ENCODE measurements at regions not wholly inside any gene's neighbourhood (a gene's known extent, or its start where the extent isn't known, plus 50 kb on each side); places are given as distances from the start of the nearest gene placed in this dataset.

DNA sequence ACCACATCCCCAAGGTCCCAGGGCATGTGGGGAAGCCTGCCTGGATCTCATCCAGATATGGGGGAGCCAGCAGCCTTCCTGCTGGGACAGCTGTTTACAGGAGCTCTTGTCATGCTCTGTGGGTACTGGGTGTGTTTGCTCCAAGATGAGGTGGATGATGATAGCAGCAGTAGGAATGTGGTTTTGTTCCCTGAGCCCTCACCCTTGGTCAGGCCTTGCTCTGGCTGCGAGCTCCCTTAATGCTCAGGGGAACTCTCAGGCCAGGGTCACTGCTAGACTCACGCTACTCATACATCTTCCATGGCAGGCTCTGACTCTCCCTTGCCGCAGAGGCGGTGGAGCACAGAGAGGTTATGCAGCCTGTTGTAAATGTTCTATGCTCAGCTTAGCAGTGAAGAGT is 990.3 kb downstream of the AACS start:
- Histone ChIP-seq H3K27me3 (ENCODE audit: control insufficient read depth, insufficient read depth, low read length) (no peaks in the 10 kb centered on the region), H3K4me3 (ENCODE audit: low read depth, low read length) (no peak overlapping the region), H3K36me3 (ENCODE audit: control insufficient read depth, insufficient read depth, low read length) (no peaks in the 10 kb centered on the region)
- TF ChIP-seq, protein P1, sequence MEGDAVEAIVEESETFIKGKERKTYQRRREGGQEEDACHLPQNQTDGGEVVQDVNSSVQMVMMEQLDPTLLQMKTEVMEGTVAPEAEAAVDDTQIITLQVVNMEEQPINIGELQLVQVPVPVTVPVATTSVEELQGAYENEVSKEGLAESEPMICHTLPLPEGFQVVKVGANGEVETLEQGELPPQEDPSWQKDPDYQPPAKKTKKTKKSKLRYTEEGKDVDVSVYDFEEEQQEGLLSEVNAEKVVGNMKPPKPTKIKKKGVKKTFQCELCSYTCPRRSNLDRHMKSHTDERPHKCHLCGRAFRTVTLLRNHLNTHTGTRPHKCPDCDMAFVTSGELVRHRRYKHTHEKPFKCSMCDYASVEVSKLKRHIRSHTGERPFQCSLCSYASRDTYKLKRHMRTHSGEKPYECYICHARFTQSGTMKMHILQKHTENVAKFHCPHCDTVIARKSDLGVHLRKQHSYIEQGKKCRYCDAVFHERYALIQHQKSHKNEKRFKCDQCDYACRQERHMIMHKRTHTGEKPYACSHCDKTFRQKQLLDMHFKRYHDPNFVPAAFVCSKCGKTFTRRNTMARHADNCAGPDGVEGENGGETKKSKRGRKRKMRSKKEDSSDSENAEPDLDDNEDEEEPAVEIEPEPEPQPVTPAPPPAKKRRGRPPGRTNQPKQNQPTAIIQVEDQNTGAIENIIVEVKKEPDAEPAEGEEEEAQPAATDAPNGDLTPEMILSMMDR (IDR thresholded peaks at IDR 0.05; ENCODE audit: insufficient read depth, low read length, poor library complexity, severe bottlenecking), result no peak
- DNase-seq (ENCODE audit: low read depth), result no peak

DNA sequence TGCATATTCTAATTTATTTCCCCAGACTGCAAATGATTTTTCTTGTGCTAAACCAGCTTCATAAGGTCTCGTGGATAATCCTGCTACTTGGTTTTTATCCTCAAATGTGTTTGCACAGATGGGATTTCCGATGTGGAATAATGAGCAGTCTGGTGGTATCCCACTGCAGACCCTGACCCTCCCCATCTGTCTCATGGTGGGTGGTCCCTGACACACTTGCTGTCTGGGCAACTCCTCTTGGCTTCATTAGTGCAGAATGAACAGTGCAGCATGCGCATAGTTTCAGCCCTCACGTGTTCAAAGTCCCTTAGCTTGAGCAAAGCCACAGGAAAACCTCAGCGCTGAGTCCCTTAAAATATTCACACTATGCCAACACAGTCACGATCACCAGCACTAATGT is 996.5 kb downstream of the AACS start:
- H3K27me3 ChIP-seq (ENCODE audit: control insufficient read depth, insufficient read depth, low read length), result no peaks in the 10 kb centered on the region
- TF ChIP-seq, protein P1 (IDR thresholded peaks at IDR 0.05; ENCODE audit: insufficient read depth, low read length, poor library complexity, severe bottlenecking), result no peak
- no peak overlapping the region for H3K4me3 ChIP-seq (ENCODE audit: low read depth, low read length)
- DNase-seq (ENCODE audit: low read depth), result no peak
- H3K36me3 ChIP-seq (ENCODE audit: control insufficient read depth, insufficient read depth, low read length), result no peaks in the 10 kb centered on the region

DNA sequence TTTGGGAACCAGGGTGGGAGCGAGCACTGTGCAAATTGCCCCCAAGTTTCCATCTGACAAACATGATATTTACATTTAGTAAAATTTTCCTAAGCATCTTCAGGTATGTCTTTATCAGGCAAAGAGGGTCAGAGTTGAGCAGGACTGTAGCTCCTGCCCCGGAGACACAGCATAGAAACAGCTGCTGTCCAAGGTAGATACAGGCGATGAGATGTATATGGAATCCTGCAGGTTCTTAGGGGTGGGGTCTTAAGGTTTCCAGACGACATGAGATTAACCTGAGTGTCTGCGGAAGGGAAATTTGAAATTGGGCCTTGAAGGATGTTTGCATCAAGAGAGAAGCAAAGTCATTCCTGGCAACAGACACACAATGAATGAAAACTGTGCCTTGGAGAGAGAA is 998.8 kb downstream of the AACS start:
- Histone ChIP-seq H3K4me3 (ENCODE audit: low read depth, low read length) (no peak overlapping the region), H3K27me3 (ENCODE audit: control insufficient read depth, insufficient read depth, low read length) (no peaks in the 10 kb centered on the region), H3K36me3 (ENCODE audit: control insufficient read depth, insufficient read depth, low read length) (no peaks in the 10 kb centered on the region)
- TF ChIP-seq, protein P1 (IDR thresholded peaks at IDR 0.05; ENCODE audit: insufficient read depth, low read length, poor library complexity, severe bottlenecking), result no peak
- no peak for DNase-seq (ENCODE audit: low read depth)

DNA sequence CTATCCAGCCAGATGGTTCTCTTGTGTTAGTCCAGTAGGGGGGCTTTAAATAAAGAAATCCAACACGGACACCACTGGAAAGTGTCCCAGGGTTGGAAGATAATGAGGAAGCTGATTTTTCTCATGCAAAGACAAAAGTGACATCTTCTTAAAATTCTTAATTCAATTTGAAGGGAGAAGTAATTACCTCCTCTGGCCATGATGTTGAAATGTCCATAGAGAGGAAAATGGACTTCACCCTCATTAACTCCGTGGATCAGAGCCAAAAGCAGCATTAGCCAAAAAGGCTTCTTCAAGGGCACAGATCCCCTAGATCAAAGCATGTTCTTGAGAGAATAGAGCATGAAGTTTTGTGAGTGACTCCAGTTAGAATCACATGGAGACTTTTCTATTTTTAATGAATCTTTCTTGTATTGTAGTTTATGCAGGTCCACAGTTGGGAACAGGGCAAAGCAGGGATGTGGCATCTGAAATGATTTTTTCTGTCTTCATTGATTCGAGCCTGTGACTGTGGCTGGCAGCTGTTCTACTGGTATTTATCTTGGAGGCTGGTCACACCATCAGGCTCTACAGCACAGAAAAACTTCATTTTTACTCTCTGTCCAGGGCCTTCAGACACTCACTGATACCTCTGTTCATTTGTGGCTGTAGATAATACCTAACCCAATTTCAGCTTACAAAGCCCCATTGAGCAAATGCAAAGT is 1002.5 kb downstream of the AACS start:
- TF ChIP-seq, protein P1 (IDR thresholded peaks at IDR 0.05; ENCODE audit: insufficient read depth, low read length, poor library complexity, severe bottlenecking), result no peak
- H3K36me3 ChIP-seq (ENCODE audit: control insufficient read depth, insufficient read depth, low read length), result no peaks in the 10 kb centered on the region
- no peak overlapping the region for H3K4me3 ChIP-seq (ENCODE audit: low read depth, low read length)
- H3K27me3 ChIP-seq (ENCODE audit: control insufficient read depth, insufficient read depth, low read length), result no peaks in the 10 kb centered on the region
- no peak for DNase-seq (ENCODE audit: low read depth)

DNA sequence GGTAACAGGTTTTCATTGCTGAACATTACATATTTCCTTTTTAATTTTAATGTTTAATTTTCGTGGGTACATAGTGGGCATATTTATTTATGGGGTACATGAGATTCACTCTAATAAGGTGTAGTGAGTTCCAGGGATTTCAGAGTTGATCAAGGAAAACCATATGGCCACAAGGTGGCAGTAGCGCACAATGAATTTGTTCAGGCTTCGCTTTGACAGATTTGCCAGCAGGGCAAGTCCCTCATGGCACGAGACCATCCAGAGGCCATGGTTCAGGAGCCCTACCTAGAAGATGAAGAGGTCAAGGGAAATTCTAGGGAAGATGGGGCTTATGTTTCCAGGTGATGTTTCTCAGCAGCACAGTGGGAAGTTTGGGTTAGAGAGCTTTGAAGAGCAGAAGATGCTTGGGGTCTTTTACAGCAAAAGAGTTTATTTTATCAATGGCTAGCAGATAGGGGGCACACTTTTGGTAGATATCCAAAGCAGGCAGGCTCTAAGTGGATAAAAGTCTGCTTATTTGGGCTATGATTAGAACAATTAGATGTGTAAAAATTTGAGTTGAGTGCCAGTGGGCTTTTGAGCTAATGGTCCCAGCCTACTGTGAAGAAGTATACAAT is 1004.4 kb downstream of the AACS start:
- Histone ChIP-seq H3K27me3 (ENCODE audit: control insufficient read depth, insufficient read depth, low read length) (no peaks in the 10 kb centered on the region), H3K36me3 (ENCODE audit: control insufficient read depth, insufficient read depth, low read length) (no peaks in the 10 kb centered on the region), H3K4me3 (ENCODE audit: low read depth, low read length) (no peak overlapping the region)
- TF ChIP-seq, protein P1 (IDR thresholded peaks at IDR 0.05; ENCODE audit: insufficient read depth, low read length, poor library complexity, severe bottlenecking), result peak; percentile 41
- DNase-seq (ENCODE audit: low read depth), result no peak

DNA sequence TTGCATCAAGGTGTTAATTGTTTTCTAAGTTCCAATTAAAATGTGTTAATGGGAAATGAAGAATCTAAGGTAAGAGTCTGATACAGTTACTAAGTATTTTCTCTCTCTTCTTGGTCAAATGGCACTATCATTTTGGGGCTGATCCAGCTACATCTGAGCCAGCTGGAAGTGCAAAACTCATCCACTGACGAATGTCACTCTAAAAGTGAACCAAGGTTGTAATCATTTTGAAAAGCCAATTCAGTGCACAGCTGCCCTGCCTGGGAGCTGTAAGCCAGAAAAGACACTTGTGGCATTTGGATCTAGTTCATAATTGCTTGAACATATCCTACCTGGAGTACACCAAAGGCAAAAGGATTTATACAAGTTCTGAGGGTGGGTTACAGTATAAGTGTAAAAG is 1011.3 kb downstream of the AACS start:
- Histone ChIP-seq H3K27me3 (ENCODE audit: control insufficient read depth, insufficient read depth, low read length) (no peaks in the 10 kb centered on the region), H3K36me3 (ENCODE audit: control insufficient read depth, insufficient read depth, low read length) (no peaks in the 10 kb centered on the region), H3K4me3 (ENCODE audit: low read depth, low read length) (no peak overlapping the region)
- no peak for DNase-seq (ENCODE audit: low read depth)
- TF ChIP-seq, protein P1 (IDR thresholded peaks at IDR 0.05; ENCODE audit: insufficient read depth, low read length, poor library complexity, severe bottlenecking), result no peak
